DND-41 (cell line): ENCODE measurements at regions not wholly inside any gene's neighbourhood (a gene's known extent, or its start where the extent isn't known, plus 50 kb on each side); places are given as distances from the start of the nearest gene placed in this dataset.

ENCODE experiments used
- CTCF ChIP-seq: IDR thresholded peaks from 2 replicates; pipeline ENCODE4 v1.5.1; 2012; ENCODE audit warnings: borderline replicate concordance, low read length, moderate library complexity, mild to moderate bottlenecking; ENCODE audit not compliant: poor library complexity, severe bottlenecking; ENCODE audit errors: extremely low read depth
- EZH2 ChIP-seq: IDR thresholded peaks from 3 replicates; pipeline ENCODE4 v1.6.1; 2012; ENCODE audit warnings: borderline replicate concordance, low read depth, mild to moderate bottlenecking, moderate library complexity, low read length, inconsistent platforms; ENCODE audit not compliant: severe bottlenecking

- TF ChIP-seq EZH2 (no peak), CTCF (no peak)
These were observed 1279.7 kb downstream of the ARAP2 start for GRCh38 chr4:34964613-34965012.
